HG03520 (cell line): ENCODE measurements at regions not wholly inside any gene's neighbourhood (a gene's known extent, or its start where the extent isn't known, plus 50 kb on each side); places are given as distances from the start of the nearest gene placed in this dataset.

Experiments used
- ATAC-seq: cut with Tn5 transposase; IDR thresholded peaks from one replicate; pipeline ENCODE4 v1.9.1; 2021; ENCODE audit warnings: mild to moderate bottlenecking, moderate library complexity; ENCODE audit not compliant: unreplicated experiment

DNA sequence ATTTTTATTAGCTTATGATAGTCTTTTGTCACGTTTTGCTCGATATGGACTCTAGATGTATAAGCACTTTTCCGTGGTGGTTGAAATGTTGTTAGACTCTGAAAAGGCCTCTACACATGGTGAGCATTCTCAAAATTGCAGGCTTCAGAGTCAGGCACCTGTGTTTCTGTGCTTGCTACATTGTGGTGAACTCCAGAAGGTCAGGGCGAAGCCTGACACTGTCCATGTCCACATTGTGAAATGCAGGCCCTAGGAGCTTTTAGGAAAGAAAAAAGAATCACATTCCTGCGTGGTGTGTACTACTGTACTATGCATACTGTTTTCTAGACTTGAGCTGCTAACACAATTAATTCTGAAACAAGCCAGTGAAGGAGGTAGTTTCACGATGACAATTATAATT lies 86.3 kb downstream of the HS3ST1 start:
- ATAC-seq = no peak

GRCh38 chr4:11341337-11342043 lies 87.2 kb downstream of the HS3ST1 start:
- no peak for ATAC-seq

DNA sequence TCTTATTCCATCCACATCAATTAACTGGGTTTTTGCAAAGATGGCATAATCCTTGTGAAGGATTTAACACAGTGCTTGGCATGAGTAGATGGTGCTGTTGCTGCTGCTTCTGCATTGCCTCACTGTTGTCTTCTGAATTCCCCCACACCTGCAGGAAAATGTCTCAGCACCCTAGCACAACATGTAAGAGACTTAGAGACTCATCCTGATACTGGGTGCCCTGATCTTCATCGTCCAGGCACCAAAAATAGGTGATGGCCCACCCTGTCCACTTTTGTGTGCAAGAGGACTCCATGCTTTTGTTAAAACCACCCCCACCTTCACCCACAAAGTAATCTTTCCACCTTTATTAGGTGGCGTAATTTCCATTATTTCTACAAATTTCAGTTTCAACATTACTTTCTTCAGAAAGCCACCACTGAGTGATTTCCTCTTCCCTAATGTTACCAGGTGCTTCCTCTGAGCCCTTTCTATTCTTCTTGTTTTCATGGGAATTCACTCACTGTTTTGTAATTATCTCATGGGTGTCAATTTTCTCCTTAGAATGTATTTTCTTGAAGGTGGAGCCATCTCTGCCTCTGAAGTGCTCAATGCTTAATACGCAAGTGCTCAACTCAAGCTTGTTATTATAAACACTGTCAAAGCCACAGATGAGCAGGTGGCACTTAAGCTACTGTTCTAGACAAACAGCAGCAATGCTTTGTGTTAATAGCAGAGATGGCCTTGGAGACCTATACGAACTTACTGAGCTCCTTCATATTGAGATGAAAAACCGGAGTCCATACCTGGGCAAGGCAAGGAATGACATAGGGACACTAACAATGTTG lies 89.5 kb downstream of the HS3ST1 start:
- no peak for ATAC-seq

- no peak for ATAC-seq
Measured at GRCh38 chr4:11337287-11337686, 91.4 kb downstream of the HS3ST1 start.

DNA sequence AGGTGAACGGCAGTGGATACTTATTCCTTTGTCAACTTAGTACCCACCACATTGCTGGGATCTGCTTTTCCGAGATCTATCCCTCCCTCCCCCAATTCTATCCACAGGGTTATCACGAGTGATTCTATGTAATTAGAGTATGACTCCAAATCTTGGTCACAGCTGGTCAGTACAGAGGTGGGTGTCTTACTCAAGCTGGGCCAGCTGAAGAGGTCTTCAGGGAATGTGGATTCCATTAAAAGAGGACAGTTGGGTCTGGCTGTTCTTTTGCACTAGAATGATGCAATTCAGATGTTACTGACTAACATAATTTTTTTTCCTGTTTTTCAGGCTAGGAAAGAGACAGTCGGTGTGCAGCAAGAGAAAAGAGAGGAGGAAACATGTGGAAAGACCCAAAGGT lies 92.3 kb downstream of the HS3ST1 start:
- ATAC-seq = no peak

DNA sequence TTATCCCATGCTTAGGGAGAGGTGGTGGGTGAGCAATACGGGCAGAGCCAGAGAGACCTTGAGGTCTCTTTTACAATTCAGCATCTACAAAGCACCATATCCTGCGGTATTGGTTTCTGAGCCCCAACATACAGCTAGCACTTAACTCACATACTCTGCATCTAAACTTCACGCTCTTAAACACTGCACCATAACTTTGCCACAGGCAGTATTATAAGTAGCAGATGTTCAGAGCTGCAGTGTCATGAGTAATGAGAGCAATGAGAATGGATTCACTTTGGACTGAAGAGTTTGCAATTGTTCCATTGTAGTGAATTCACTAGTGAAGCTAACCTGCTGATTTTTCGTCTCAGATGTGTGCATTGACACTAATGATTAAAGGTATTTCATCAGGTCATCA lies 93.8 kb downstream of the HS3ST1 start:
- ATAC-seq = no peak

DNA sequence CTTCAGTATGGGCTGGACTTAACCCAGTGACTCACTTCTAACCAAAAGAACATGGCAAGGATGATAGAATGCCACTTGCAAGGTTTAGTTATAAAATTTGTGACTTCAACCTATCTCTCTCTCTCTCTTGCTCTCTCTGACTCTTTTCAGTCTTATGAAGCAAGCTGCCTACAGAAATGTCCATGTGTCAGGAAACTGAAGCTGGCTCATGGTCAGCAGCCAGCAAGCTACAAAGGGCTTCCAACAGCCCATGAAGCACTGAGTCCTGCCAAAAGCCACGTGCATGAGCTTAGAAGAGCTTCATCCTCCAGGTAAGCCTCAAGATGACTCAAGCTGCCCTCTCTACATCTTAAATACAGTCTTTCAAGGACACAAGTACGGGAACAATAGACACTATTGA lies 100.3 kb downstream of the HS3ST1 start:
- ATAC-seq = no peak

GRCh38 chr4:11326021-11326420 lies 102.7 kb downstream of the HS3ST1 start:
- no peak for ATAC-seq

- no peak for ATAC-seq
Measured at GRCh38 chr4:11323771-11324170, 104.9 kb downstream of the HS3ST1 start.

DNA sequence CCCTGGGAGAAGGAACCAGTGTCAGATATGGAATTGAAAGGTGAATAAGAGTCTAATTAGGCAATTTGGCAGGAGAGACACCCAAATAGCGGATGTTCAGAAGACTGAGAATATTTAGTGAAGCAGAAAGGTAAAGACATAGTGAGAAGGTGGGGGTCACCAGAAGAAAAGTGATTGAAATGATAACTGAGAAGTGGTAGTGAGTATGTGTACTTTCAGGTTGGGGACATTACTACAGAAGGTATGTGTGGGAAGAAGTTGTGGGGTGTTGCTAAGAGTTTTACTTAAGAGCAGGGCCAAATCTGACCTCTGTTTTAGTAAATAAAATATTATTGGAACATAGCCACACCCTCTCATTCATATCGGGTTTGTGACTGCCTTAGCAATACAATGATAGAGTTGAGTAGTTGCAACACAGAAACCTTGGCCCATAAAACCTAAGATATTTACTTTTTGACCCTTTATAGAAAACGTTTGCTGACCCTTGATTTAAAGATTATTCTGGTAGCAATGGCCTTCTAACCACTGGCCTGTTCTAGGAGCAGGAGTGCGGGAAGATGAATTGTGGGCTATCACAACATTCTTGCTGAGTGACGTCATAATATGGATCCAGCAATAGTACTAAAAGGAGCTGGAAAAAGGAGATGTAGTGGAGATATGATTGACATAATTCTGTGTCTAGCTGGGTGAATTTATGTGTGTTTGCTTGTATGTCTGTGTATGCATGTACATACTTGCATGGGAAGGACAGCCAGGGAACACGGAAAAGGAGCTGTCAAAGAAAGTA lies 115.3 kb downstream of the HS3ST1 start:
- ATAC-seq = no peak

DNA sequence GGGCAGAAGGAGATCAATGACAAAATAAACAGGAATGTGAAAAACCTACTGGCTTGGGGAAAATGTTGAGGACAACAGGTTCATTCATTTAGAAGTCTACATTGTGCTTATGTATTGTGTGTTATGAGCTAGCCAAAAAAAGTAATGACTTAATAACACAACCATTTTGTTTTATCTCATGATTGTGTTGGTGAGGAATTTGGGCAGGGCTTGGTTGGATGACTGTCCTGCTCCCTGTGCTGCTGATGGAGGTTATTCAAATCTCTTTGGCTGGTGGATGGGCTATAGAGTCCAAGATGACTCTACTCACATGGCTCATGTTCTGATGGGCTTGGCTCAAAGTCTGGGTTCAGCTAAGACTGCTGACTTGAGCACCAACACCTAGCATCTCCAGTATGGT lies 116.3 kb downstream of the HS3ST1 start:
- no peak for ATAC-seq

DNA sequence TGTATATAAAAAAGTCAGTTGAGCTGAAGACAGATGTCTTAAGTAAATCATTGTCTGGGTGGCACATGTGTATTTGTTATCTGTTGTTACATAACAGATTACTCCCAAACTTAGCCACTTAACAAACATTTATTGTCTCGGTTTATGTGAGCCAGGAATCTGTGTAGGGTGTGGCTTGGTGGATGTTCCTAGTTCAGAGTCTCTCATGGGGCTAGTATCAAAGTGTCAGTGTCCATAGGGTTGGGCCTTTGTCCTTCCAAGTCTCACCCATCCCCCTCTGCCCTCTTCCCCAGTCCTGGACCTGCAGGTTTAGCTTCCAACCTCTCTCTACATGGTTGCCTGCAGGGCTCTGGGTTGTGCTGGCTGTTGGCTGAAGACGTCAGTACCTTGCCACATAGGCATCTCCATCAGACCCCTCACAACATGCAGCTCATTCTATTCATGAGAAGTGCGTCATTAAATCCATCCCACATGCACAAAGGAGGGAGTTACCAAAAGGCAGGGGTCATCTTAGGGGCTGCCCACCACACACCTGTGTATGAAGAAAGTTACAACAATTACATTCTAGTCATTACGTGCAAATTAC lies 127.5 kb downstream of the HS3ST1 start:
- no peak for ATAC-seq

DNA sequence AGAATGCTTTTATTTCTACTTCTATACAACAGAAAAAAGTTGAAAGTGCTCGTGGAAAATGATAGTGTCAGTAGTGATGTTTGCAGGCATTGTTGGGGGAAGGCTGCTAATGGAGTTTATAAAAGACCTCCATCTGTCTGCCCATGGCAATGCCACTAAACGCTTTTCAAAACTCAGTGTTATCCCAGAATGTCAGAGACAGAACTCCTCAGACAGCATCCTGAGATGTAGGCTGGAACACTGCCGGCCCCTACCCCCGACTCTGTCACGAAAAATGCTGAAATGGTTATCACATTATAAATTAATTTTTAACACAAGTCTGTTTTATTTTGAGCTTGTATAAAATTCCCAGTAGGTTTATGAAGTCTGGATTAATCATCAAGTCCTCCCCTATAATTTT lies 128.9 kb downstream of the HS3ST1 start:
- no peak for ATAC-seq

DNA sequence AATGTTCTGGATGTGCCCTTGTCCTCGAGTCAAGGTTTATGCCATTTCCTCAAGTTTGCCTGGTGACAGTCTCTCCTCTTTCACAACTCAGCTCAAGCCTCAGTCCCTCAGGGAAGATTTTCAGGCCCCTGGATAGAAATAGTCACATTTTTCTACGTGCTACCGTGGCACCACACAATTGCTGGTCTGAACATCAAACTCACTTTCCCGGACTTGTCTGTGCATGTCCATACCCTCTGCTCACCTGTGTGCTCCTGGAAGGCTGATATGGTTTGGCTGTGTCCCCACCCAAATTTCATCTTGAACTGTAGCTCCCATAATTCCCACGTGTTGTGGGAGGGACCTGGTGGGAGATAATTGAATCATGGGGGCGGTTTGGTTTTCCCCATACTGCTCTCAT lies 129.7 kb downstream of the HS3ST1 start:
- no peak for ATAC-seq

DNA sequence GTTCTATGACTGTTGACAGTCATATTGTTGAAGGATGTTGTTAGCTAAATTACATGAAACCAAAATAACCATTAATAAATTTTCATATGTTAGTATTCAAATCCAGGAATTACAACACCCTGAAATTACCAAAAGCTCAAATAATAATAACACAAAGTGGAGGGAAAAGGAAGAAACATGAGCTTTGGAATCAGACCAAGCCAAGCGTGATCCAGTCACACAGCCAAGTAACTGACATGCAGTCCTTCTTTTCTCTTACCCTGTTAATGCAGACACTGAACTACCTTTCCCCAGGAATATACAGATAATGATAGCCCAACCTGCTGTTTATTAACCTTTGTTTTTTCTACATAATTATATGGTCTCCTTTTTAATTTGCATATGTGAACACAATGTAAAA lies 130.2 kb downstream of the HS3ST1 start:
- ATAC-seq = no peak

- ATAC-seq = no peak
Measured at GRCh38 chr4:11297627-11298026, 131.1 kb downstream of the HS3ST1 start.

- no peak for ATAC-seq
Measured at GRCh38 chr4:11297201-11297600, 131.5 kb downstream of the HS3ST1 start.

DNA sequence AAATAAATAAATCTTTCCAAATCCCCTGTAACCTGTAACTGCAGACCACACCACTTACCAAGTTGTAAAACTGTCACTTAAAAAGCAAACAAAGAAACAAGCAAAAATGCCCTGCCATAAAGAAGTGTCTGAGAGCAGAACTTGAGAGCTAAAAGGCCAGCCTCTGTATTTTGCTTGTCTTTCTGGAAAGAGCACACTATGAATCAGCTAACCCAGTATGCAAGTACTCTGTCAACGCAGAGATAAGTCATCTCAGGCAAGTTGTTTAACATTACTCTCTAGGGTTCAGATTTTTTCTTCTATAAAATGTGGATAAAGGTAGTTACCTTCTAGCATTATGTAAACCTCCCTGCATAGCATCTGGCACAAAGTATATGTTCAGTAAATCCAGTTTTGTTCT lies 134.8 kb downstream of the HS3ST1 start:
- no peak for ATAC-seq

DNA sequence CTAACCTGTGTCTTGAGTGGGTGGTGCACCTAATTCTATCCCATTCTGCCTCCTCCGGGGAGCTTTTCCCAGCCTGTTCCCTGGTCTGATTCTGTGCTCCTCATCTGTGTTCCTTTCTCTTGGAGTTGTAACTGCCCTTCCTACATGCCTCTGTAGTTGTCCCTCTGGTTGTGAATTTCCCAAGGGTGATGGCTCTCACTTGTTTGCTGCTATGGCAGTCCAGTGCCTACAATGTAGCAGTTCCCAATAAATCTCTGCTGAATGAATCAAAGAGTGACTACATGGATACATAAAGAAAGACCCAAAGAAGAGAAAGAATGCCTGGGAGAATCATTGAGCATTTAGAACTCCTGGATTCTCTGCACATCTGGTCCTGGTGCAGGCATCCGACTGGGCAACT lies 141.6 kb downstream of the HS3ST1 start:
- no peak for ATAC-seq

DNA sequence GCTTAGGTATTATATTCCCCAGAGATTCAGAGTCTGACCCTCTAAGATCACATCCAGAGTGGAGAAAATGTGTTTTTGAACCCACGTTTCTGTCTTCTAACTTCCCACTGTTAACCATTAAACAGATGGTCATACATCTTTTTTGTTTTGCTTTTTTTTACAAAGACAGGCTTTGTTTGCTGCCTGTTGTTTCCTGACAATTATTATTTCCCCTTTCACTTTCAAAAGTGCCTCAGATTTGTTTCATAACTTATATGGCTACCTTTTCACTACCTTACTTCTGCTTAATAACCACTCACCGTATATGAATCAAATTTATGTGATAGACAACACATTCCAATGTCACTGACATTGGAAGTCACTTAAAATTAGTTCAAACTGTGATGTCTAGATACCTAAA lies 142.2 kb downstream of the HS3ST1 start:
- ATAC-seq = peak; percentile 87

- ATAC-seq = no peak
Measured at GRCh38 chr4:11281720-11282119, 147.0 kb downstream of the HS3ST1 start.
